ENCODE measurements at regions not wholly inside any gene's neighbourhood (a gene's known extent, or its start where the extent isn't known, plus 50 kb on each side); places are given as distances from the start of the nearest gene placed in this dataset.

DNA sequence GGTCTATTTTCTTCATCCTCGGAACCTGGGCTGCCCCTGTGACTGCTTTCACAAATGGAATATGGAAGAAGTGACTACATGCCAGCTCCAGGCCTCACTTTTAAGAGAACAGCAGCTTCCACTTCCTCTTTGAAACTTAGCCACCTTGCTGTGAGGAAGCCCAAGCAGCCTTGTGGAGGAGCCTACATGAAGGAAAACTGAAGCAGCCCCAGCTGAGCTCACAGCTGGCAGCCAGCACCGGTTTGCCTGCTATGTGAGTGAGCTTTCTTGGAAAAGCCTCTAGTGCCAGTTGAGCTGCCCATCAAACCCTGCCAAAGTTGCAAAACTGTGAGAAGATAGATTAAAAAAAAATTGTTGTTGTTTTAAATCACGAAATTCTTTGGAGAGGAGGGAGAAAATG, 498.0 kb upstream of the PROK2 start (continued):
- TF ChIP-seq, protein P1, sequence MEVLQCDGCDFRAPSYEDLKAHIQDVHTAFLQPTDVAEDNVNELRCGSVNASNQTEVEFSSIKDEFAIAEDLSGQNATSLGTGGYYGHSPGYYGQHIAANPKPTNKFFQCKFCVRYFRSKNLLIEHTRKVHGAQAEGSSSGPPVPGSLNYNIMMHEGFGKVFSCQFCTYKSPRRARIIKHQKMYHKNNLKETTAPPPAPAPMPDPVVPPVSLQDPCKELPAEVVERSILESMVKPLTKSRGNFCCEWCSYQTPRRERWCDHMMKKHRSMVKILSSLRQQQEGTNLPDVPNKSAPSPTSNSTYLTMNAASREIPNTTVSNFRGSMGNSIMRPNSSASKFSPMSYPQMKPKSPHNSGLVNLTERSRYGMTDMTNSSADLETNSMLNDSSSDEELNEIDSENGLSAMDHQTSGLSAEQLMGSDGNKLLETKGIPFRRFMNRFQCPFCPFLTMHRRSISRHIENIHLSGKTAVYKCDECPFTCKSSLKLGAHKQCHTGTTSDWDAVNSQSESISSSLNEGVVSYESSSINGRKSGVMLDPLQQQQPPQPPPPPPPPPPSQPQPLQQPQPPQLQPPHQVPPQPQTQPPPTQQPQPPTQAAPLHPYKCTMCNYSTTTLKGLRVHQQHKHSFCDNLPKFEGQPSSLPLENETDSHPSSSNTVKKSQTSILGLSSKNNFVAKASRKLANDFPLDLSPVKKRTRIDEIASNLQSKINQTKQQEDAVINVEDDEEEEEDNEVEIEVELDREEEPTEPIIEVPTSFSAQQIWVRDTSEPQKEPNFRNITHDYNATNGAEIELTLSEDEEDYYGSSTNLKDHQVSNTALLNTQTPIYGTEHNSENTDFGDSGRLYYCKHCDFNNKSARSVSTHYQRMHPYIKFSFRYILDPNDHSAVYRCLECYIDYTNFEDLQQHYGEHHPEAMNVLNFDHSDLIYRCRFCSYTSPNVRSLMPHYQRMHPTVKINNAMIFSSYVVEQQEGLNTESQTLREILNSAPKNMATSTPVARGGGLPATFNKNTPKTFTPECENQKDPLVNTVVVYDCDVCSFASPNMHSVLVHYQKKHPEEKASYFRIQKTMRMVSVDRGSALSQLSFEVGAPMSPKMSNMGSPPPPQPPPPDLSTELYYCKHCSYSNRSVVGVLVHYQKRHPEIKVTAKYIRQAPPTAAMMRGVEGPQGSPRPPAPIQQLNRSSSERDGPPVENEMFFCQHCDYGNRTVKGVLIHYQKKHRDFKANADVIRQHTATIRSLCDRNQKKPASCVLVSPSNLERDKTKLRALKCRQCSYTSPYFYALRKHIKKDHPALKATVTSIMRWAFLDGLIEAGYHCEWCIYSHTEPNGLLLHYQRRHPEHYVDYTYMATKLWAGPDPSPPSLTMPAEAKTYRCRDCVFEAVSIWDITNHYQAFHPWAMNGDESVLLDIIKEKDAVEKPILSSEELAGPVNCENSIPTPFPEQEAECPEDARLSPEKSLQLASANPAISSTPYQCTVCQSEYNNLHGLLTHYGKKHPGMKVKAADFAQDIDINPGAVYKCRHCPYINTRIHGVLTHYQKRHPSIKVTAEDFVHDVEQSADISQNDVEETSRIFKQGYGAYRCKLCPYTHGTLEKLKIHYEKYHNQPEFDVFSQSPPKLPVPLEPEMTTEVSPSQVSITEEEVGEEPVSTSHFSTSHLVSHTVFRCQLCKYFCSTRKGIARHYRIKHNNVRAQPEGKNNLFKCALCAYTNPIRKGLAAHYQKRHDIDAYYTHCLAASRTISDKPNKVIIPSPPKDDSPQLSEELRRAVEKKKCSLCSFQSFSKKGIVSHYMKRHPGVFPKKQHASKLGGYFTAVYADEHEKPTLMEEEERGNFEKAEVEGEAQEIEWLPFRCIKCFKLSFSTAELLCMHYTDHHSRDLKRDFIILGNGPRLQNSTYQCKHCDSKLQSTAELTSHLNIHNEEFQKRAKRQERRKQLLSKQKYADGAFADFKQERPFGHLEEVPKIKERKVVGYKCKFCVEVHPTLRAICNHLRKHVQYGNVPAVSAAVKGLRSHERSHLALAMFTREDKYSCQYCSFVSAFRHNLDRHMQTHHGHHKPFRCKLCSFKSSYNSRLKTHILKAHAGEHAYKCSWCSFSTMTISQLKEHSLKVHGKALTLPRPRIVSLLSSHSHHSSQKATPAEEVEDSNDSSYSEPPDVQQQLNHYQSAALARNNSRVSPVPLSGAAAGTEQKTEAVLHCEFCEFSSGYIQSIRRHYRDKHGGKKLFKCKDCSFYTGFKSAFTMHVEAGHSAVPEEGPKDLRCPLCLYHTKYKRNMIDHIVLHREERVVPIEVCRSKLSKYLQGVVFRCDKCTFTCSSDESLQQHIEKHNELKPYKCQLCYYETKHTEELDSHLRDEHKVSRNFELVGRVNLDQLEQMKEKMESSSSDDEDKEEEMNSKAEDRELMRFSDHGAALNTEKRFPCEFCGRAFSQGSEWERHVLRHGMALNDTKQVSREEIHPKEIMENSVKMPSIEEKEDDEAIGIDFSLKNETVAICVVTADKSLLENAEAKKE (CRISPR knock-in tag; IDR thresholded peaks at IDR 0.05), result no peak
- TF ChIP-seq EZH2 (IDR thresholded peaks at IDR 0.05; ENCODE audit: low read depth, unreplicated experiment), result no peak

DNA sequence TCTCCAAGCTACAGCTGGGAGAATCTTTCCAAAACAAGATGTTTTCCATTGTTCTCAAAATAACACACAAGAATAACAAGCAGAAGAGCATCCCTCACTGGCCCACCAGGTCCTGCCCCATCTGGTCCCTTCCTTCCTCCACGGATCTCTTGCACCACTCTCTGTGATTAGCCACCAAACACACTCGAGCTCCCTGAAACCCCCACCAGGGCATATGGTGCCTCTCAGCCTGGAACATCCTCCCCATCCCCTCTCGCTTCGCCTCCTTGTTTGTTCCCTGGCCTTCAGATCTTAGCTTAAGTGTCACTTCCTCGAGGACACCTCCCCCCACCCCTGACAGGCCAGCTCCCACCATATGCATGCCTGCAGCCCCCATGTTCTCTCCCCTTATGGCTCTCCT, 496.6 kb upstream of the PROK2 start:
- H3K36me3 Mint-ChIP-seq (ENCODE audit: low read depth), result no peaks in the 10 kb centered on the region
- no peaks in the 10 kb centered on the region for H3K4me1 ChIP-seq (ENCODE audit: insufficient read depth)
- no peaks in the 10 kb centered on the region for H3K36me3 ChIP-seq (ENCODE audit: insufficient read depth)

More for the DNA sequence above, 496.6 kb upstream of the PROK2 start:
- Mint-ChIP-seq H3K27ac (no peak overlapping the region), H3K4me1 (no peaks in the 10 kb centered on the region), H3K9me3 (peaks cover 5% of the 10 kb centered on the region; the same call in 2 of the 3 replicates), H3K4me3 (no peak overlapping the region), H3K27me3 (ENCODE audit: insufficient read depth, low read depth, poor library complexity) (peaks cover 11% of the 10 kb centered on the region)
- H3K27me3 ChIP-seq (ENCODE audit: insufficient read depth), result no peaks in the 10 kb centered on the region
- H3K9me2 ChIP-seq (ENCODE audit: insufficient read depth), result 0 out of 2 replicates have a peak, but pooled peaks cover 10% of the 10 kb centered on the region
- ATAC-seq, result no peak
- no peak overlapping the region for H3K27ac ChIP-seq (ENCODE audit: low read depth)
- no peak for DNase-seq (ENCODE audit: low spot score)
- no peak overlapping the region for H3K4me3 ChIP-seq
- H2AFZ ChIP-seq, result no peak overlapping the region
- H3K4me2 ChIP-seq, result no peak overlapping the region
- no peaks in the 10 kb centered on the region for H3F3A ChIP-seq (replicated peaks; ENCODE audit: low read depth)
- TF ChIP-seq POLR2AphosphoS5 (IDR thresholded peaks at IDR 0.05; ENCODE audit: low read depth) (no peak), EZH2 (IDR thresholded peaks at IDR 0.05; ENCODE audit: low read depth, unreplicated experiment) (no peak), NANOG (IDR thresholded peaks at IDR 0.05; ENCODE audit: borderline replicate concordance) (no peak), STAT1 (IDR thresholded peaks at IDR 0.05; ENCODE audit: unreplicated experiment) (no peak)
- TF ChIP-seq, protein P2, sequence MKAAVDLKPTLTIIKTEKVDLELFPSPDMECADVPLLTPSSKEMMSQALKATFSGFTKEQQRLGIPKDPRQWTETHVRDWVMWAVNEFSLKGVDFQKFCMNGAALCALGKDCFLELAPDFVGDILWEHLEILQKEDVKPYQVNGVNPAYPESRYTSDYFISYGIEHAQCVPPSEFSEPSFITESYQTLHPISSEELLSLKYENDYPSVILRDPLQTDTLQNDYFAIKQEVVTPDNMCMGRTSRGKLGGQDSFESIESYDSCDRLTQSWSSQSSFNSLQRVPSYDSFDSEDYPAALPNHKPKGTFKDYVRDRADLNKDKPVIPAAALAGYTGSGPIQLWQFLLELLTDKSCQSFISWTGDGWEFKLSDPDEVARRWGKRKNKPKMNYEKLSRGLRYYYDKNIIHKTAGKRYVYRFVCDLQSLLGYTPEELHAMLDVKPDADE (IDR thresholded peaks at IDR 0.05), result no peak
- no peaks in the 10 kb centered on the region for H4K20me1 ChIP-seq (replicated peaks; ENCODE audit: insufficient read depth)
- H3K79me2 ChIP-seq (replicated peaks; ENCODE audit: insufficient read depth), result no peaks in the 10 kb centered on the region
